PC-9 (cell line): ENCODE measurements at regions not wholly inside any gene's neighbourhood (a gene's known extent, or its start where the extent isn't known, plus 50 kb on each side); places are given as distances from the start of the nearest gene placed in this dataset.

Experiments
- BruUV-seq: library from RNA; stranded (reverse); fragments of 400-500 nt; replicated peaks from 2 replicates; lab custom pipeline; 2021; lab: Mats Ljungman, UMichigan
- CTCF ChIA-PET: fragments of 300-600 bp; sonication (Branson Sonifier 250); formaldehyde crosslinking; loops from one replicate; lab custom pipeline; 2022; ENCODE audit warnings: antibody characterized with exemption; lab: Charles Lee
- POLR2A ChIA-PET: fragments of 300-600 bp; sonication (Branson Sonifier 250); formaldehyde crosslinking; loops from one replicate; lab custom pipeline; 2022; ENCODE audit warnings: antibody characterized with exemption; ENCODE audit not compliant: unreplicated experiment; lab: Charles Lee
- DNase-seq, 2 experiments: peaks; one replicate each; pipeline versions ENCODE4 v3.0.0 to v3.0.0-alpha.2; 2015 to 2022; ENCODE audit warnings: mixed read lengths in 1 of 2
- H2AFZ ChIP-seq: fragments of 200-600 bp; sonication (generic); 2 replicates; pipeline ENCODE4 v1.8.1; 2017; ENCODE audit warnings: antibody characterized with exemption
- H3F3A ChIP-seq: fragments of 200-600 bp; sonication (generic); 2 replicates; pipeline ENCODE4 v1.8.1; 2017; ENCODE audit warnings: antibody characterized with exemption, mild to moderate bottlenecking, low read depth; ENCODE audit not compliant: insufficient read depth
- H3K27ac ChIP-seq: fragments of 200-600 bp; sonication (generic); 2 replicates; pipeline ENCODE4 v1.6.1; 2016; ENCODE audit warnings: mixed run types
- H3K27me3 ChIP-seq: fragments of 200-600 bp; sonication (generic); 2 replicates; pipeline ENCODE4 v1.6.1; 2016; ENCODE audit warnings: low read depth, mixed run types; ENCODE audit not compliant: insufficient read depth
- H3K36me3 ChIP-seq: fragments of 200-600 bp; sonication (generic); 2 replicates; pipeline ENCODE4 v1.6.1; 2016; ENCODE audit warnings: low read depth, mixed run types
- H3K4me1 ChIP-seq: fragments of 200-600 bp; sonication (generic); replicated peaks from 2 replicates; pipeline ENCODE4 v1.6.1; 2016; ENCODE audit warnings: mixed run types; ENCODE audit not compliant: insufficient read depth
- H3K4me2 ChIP-seq: fragments of 200-600 bp; sonication (generic); 2 replicates; pipeline ENCODE4 v1.6.1; 2017; ENCODE audit warnings: mixed run types
- H3K4me3 ChIP-seq: fragments of 200-600 bp; sonication (generic); 2 replicates; pipeline ENCODE4 v1.6.1; 2016; ENCODE audit warnings: mixed run types
- H3K79me2 ChIP-seq: fragments of 200-600 bp; sonication (generic); 2 replicates; pipeline ENCODE4 v1.6.1; 2017; ENCODE audit warnings: low read depth, mixed run types
- H3K9me2 ChIP-seq: fragments of 200-600 bp; sonication (generic); 2 replicates; pipeline ENCODE4 v1.8.1; 2017; ENCODE audit warnings: mild to moderate bottlenecking; ENCODE audit not compliant: insufficient read depth
- H3K9me3 ChIP-seq: fragments of 200-600 bp; sonication (generic); 2 replicates; pipeline ENCODE4 v1.8.1; 2016; ENCODE audit warnings: low read depth; ENCODE audit not compliant: insufficient read depth
- H4K20me1 ChIP-seq: fragments of 200-600 bp; sonication (generic); 2 replicates; pipeline ENCODE4 v1.8.1; 2017; ENCODE audit not compliant: insufficient read depth
- EZH2 ChIP-seq: fragments of 200-600 bp; sonication (generic); IDR thresholded peaks from 2 replicates; pipeline ENCODE4 v1.8.0; 2017; ENCODE audit warnings: antibody characterized with exemption, low read depth
- intact Hi-C: fragments of 100-400 bp; cut with micrococcal nuclease; formaldehyde crosslinking; loops from one replicate; pipeline ENCODE4 v1.10.0; 2022; ENCODE audit not compliant: unreplicated experiment
- TF ChIP-seq, protein P1 (sequence below): fragments of 200-600 bp; sonication (generic); conservative IDR thresholded peaks from 2 replicates; pipeline ENCODE4 v1.6.1; 2017; ENCODE audit warnings: mixed run types, antibody characterized with exemption, mild to moderate bottlenecking, moderate library complexity

DNA sequence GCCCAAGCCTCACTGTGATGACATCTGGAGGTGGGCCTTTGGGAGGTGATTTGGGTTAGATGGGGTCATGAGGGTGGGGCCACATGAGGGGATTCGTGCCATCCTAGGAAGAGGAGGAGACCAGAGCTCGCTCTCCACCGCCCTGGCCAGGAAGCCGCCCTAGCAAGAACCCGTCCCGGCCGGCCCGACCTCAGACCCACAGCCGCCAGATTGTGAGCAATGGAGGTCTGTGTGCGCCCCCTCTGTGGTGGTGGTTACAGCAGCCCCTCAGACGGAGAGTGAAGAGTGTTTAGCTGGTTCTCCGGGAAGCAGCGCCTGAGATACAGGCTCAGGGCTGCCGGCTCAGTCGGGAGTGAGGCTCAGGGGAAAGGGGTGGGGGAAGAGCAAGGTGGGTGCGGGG, 83.3 kb downstream of the RTP5 start:
- Histone ChIP-seq H2AFZ (no peak overlapping the region), H3K27ac (no peak overlapping the region), H4K20me1 (no peaks in the 10 kb centered on the region), H3K4me3 (no peak overlapping the region), H3K36me3 (no peaks in the 10 kb centered on the region), H3K9me3 (no peaks in the 10 kb centered on the region), H3K9me2 (no peaks in the 10 kb centered on the region), H3K4me2 (no peak overlapping the region), H3K4me1 (no peaks in the 10 kb centered on the region), H3K79me2 (no peaks in the 10 kb centered on the region), H3F3A (0 out of 2 replicates have a peak, but pooled peaks cover 4% of the 10 kb centered on the region), H3K27me3 (peaks cover 86% of the 10 kb centered on the region)
- ChIA-PET POLR2A (no interaction called here), CTCF (interaction anchor here (0.5 to 0.6 kb wide), 2 partner anchors 11 to 62 kb away, joined by 3 to 5 read pairs; no protein-coding TSS in a partner anchor)
- BruUV-seq, result no TSS peak
- no peak for TF ChIP-seq EZH2
- TF ChIP-seq, protein P1, sequence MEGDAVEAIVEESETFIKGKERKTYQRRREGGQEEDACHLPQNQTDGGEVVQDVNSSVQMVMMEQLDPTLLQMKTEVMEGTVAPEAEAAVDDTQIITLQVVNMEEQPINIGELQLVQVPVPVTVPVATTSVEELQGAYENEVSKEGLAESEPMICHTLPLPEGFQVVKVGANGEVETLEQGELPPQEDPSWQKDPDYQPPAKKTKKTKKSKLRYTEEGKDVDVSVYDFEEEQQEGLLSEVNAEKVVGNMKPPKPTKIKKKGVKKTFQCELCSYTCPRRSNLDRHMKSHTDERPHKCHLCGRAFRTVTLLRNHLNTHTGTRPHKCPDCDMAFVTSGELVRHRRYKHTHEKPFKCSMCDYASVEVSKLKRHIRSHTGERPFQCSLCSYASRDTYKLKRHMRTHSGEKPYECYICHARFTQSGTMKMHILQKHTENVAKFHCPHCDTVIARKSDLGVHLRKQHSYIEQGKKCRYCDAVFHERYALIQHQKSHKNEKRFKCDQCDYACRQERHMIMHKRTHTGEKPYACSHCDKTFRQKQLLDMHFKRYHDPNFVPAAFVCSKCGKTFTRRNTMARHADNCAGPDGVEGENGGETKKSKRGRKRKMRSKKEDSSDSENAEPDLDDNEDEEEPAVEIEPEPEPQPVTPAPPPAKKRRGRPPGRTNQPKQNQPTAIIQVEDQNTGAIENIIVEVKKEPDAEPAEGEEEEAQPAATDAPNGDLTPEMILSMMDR, result no peak
- DNase-seq, result no peak
- intact Hi-C loops, result loop anchor here (5.0 kb wide), 1 partner anchor 44 kb away; no protein-coding TSS in a partner anchor

DNA sequence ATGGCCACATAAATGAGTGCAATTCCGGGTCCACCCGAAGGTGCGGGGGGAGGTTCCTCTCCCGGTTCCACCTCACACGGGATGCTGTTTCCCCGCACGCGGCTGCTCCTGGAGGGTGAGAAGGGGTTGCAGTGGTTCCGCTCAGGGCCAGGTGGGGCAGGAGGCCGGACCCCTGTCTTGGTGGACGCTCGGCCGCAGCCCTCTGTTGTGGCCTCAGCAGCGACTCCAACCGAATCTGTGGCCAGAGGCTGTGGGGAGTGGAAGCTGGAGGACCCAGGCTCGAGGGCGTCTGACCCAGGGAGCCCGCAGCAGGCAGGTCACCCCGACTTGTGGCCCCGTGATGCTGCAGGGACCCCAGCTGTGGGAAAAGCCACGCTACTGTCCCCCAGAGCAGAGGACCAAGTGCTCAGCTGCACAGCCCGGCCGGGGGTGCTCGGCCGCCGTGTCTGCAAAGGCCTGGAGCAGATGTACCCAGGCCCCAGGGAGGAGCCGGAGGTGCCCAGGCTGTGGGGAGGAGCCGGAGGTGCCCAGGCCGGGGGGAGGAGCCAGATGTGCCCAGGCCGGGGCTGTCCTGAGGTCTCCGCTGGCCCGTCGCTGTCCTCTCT, 83.9 kb downstream of the RTP5 start:
- no peaks in the 10 kb centered on the region for H3K9me3 ChIP-seq
- 0 out of 2 replicates have a peak, but pooled peaks cover 3% of the 10 kb centered on the region for H3F3A ChIP-seq
- H4K20me1 ChIP-seq, result no peaks in the 10 kb centered on the region
- H3K4me3 ChIP-seq, result no peak overlapping the region
- no TSS peak for BruUV-seq
- H3K4me2 ChIP-seq, result no peak overlapping the region
- H3K9me2 ChIP-seq, result no peaks in the 10 kb centered on the region
- TF ChIP-seq, protein P1, result no peak
- TF ChIP-seq EZH2, result no peak
- ChIA-PET CTCF (interaction anchor here (0.5 kb wide), 1 partner anchor 11 kb away, joined by 5 read pairs; no protein-coding TSS in a partner anchor), POLR2A (no interaction called here)
- no peak overlapping the region for H3K27ac ChIP-seq
- H2AFZ ChIP-seq, result no peak overlapping the region
- no peaks in the 10 kb centered on the region for H3K36me3 ChIP-seq
- DNase-seq, result no peak
- H3K27me3 ChIP-seq, result peaks cover 89% of the 10 kb centered on the region
- H3K4me1 ChIP-seq, result no peaks in the 10 kb centered on the region
- H3K79me2 ChIP-seq, result no peaks in the 10 kb centered on the region
- intact Hi-C loops, result loop anchor here (5.0 kb wide), 1 partner anchor 44 kb away; no protein-coding TSS in a partner anchor

DNA sequence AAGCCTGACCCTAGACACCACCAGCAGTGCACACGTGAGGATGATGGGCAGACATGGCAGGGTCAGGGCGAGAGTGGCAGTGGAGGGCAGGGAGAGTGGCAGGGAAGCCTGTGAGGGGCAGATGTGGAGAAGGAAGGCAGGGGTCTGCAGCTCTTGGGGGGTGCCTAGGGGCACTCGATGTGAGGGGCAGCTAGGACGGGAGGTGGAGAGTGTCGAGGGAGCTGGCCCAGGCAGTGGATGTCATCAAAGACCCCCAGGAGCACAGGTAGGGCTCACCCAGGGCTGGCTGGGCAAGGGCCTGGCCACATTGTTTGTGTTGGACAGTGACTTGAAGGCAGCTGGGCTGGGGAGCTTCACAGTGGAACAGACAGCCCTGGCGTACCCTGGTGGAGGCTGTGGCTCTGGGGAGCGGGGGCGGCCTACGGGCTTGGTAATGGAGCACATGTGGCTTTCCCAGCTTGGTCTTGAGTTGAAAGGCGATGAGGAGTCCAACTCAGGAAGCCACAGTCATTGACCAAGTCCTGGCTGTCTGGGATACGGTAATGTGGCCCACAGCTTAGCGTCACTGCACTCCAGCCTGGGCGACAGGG, 87.1 kb downstream of the RTP5 start:
- no peak for DNase-seq
- BruUV-seq, result no TSS peak
- no peak overlapping the region for H3K4me2 ChIP-seq
- no peaks in the 10 kb centered on the region for H3K79me2 ChIP-seq
- no peaks in the 10 kb centered on the region for H3K9me3 ChIP-seq
- no peak for TF ChIP-seq EZH2
- TF ChIP-seq, protein P1, result no peak
- H3K27ac ChIP-seq, result no peak overlapping the region
- intact Hi-C loops, result no loop called here
- H2AFZ ChIP-seq, result no peak overlapping the region
- CTCF ChIA-PET, result no interaction called here
- H3K4me3 ChIP-seq, result no peak overlapping the region
- POLR2A ChIA-PET, result no interaction called here
- H3K4me1 ChIP-seq, result no peaks in the 10 kb centered on the region
- no peaks in the 10 kb centered on the region for H4K20me1 ChIP-seq
- no peaks in the 10 kb centered on the region for H3K9me2 ChIP-seq
- H3K36me3 ChIP-seq, result no peaks in the 10 kb centered on the region
- H3F3A ChIP-seq, result no peaks in the 10 kb centered on the region
- H3K27me3 ChIP-seq, result peaks cover 96% of the 10 kb centered on the region
